ENCODE measurements at regions not wholly inside any gene's neighbourhood (a gene's known extent, or its start where the extent isn't known, plus 50 kb on each side); places are given as distances from the start of the nearest gene placed in this dataset.
A peak's percentile ranks its signal among the peaks of the same experiment; 100 is the strongest.
"Not testable (repeated sequence)": the region's sequence is repeated elsewhere in the genome, so short reads cannot be mapped to it uniquely, and the experiment has no call there.

DNA sequence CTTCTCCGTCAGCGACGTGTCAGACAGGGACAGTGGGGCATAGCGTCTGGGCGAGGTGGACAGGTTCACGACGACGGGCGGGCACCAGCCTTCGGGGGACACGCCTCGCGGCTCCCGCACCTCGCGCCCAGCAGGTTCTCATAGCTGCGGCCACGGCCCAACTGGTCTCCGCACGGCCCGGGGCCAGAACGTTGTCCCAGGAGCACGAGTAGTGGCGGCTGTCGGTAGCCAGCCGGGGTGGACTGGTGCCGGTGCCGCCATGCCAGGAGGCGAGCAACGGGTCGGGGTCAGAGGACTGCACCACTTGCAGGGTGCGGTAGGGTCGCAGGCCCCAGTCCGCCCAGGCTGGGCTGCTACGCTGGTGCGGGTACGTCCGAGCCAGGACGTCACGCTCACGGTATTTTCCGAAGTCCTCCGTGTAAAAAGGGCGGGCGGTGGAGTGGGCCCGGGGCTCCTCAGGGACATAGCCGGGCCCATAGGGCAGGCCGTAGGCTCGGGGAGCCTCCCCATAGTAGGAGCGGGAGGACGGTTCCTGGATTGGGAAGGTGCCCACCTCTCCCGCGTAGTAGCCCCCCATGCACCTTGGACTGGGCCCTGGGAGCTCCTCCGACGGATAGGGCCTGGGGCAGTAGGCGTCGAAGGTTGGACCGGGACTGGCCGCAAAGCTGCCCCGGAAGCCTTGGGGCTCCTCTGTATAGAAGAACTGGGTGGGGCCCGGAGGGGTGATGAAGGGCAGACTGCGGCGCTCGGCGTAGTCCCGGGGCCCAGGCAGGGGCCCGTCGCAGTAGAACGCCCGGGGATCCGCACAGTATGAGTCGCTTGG is 301.2 kb downstream of the CCDC74A start:
- not testable (repeated sequence) for DNase-seq

DNA sequence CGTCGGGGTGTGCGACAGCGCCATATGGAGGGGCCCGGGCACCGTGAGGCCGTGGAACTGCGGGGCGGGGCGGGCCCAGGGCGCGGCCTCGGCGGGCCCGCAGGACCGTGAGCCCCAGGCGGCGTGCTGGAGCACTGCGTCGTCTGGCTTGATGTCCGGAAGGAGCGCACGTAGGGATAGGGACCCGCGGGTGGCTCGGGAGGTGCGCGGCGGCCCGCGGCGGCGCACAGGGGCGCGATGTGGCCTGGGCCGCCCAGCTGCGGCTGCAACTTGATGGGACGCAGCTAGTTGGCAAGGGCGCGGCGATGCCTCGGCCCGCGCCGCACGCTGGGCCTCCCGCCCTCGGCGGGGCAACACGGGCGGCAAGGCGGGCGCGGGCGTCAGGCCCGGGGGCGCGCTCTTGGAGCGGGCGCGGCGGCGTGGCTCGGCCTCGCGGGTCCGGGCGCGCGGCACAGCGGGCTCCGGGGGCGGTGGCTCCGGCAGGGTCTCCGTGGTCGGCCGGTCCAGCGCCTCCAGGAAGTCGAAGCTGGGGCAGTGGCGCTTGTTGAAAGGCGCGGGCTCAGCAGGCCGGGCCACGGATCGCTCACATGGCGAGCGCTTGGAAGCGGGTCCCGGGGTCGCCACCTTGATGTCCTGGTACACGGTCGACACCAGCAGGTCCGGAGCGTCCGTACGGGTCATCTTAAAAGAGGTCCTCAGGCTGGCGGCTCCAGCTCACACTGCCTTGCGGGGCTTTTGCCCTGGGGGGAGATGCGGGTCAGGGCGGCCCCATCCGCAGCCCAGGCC is 302.0 kb downstream of the CCDC74A start:
- not testable (repeated sequence) for DNase-seq

DNA sequence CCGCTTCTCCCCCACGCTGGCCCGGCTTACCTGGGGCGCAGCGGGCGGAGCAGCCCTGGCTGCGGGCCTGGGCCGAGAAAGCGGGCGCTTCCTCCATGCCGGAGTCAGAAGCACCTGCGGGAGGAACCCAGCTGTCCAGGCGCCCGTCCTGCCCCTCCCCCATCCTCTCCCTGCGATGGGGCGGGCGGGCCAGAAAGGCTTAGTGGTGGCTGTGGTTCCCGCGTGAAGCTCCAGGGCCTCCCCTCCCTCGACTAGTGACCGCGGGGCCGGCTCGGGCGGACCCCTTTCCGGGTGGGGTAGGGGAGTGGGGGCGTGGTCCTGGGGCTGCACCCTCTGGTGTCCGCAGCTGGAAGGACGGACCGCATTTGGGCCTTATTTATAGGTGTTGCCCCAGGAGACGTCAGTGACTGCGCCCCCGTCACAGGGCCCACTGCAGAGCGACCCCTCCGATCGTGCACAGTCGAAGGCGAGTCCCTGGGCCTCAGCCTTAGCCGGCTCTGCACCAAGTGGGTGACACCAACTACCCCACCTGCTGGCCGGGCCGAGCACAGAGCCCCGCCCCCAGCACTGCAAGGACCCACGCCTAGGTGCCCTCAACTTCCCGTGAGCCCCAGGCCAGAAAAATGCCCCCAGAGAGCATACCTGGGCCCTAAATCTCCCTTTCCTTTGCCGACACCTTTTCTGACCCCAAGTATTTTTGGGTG is 302.7 kb downstream of the CCDC74A start:
- DNase-seq = not testable (repeated sequence)

DNA sequence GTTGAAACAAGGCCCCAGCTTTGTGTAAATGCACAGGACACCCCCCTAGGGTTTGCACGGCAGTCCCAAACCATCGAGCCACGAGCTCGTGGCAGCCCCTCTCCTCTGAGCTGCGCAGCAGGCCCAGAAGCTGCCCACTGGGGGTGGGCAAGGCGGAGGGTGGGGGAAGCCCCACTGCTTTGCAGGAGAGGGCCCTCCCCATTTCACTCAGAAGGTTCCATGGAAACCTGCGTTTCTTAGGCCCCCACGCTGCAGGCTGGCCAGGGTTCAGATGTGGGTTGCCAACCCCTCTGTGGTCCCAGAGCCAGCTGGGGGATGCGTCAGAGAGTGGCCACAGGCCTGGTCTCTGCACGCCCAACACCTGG is 303.2 kb downstream of the CCDC74A start:
- not testable (repeated sequence) for DNase-seq

DNA sequence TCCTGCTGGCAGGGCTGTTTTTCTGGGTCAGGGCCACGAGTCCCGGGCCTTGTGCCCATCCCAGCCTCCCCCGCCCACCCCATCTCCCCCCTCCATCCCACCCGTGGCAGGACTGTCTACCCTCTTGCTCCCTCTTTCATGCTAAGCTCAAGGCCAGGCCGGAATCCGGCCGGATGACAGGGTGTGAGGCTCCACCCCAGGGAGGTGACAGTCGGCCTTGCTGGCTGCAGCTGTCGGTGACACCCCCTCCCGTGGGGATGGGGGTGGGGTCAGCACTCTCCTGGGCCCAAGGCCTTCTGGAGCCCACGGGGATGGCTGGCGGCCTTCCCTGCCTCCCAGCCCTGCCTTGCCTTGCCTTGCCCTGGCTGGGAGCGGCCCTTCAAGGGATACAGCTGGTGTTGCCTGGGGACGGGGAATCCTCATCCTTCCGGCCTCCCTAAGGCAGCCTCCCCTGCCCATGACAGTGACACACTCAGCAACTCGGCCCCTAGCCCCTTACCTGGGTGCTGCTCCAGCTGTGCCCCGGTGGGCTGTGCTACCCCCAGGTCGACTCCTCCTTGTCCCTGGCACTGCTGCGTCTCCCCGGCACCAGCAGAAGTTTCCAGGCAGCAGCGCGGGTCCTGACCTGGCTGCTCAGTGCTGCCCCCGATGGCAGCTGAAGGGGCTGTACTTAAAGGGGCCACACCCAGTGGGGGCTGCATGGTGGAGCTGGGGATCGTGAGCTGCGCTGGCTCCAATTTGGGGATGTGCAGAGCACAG is 303.9 kb downstream of the CCDC74A start:
- not testable (repeated sequence) for DNase-seq

DNA sequence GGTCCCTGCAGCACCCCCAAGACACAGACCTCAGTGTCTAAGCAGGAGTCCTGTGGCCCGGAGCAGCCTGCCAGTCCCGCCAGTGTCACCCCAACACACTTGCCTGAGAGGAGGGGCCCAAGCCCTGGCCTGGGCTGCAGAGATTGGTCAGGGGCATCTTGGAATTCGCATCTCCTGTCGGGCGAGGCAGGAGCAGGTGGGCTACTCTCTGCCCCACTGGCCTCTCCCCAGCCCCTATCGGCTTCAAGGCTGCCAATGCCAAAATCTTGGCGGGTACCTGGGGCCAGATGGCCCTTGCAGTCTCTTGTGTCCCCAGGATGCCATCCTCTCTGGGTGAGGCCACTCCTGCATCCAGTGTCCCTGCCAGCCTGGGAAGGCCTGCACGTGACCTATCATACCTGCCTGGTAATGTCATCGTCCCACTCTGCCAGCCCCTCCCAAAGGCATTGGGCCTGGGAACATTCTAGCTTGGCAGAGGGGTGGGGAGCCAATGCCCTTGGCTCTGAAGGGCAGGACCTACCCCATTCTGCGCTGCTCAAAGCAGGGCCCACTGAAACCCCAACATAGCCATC is 304.6 kb downstream of the CCDC74A start:
- not testable (repeated sequence) for DNase-seq

DNA sequence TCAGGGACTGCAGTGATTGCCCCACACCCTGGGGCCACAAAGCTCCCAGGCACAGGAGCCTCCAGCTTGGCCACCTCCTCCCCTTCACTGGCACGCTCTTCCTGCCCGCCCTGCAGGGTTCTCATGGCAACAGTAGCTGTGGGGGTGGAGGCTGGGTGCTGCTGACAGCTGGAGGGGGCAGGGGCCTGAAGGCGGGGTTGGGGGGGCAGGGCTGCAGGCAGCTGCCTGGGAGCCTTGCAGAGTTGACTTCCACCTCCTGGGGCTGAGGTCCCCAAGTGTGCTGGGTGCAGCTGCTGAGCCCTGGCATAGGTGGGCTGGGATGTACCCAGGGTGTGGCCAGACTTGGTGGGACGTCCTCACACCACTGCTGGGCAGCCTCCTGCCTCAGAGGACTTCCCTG is 305.2 kb downstream of the CCDC74A start:
- DNase-seq = peak; percentile 28

DNA sequence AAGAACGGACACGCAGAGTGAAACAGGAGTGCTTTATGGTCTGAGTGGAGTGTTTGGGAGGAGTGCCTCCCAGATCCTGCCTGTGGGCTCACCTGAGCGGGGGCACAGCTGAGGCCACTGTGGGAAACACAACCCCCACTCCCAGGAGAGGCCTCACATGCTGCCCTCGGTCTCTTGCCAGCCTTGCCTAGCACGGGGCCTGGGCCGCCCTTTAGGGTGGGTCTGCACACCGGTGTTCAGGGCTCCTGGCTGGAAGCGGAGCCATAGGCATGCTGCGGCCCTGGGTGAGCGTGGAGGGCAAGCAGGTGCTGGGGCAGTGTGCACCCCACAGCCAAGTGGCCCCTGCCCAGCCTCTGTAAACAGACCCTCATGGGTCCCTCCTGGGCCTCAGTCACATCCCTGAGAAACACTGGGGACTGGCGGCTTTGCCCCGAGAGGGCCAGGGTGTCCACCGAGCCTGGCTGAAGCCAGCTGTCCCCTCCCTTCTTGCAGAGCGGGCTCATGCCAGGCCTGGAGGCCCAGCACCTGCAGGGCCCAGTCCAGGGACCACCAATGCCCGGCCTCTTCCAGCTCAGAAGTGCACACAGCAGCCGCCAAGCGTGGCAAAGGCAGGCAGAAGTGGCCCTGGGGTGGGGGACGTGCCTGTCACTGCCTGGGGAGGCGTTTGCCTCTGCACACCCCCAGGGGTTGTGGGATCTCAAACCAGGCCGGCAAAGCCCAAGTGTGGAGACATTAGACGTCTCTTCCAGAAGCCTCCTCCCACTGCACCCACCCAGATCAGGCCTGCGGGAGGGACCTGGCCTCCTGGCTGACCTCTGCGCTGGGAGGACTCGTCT is 305.9 kb downstream of the CCDC74A start:
- not testable (repeated sequence) for DNase-seq

DNA sequence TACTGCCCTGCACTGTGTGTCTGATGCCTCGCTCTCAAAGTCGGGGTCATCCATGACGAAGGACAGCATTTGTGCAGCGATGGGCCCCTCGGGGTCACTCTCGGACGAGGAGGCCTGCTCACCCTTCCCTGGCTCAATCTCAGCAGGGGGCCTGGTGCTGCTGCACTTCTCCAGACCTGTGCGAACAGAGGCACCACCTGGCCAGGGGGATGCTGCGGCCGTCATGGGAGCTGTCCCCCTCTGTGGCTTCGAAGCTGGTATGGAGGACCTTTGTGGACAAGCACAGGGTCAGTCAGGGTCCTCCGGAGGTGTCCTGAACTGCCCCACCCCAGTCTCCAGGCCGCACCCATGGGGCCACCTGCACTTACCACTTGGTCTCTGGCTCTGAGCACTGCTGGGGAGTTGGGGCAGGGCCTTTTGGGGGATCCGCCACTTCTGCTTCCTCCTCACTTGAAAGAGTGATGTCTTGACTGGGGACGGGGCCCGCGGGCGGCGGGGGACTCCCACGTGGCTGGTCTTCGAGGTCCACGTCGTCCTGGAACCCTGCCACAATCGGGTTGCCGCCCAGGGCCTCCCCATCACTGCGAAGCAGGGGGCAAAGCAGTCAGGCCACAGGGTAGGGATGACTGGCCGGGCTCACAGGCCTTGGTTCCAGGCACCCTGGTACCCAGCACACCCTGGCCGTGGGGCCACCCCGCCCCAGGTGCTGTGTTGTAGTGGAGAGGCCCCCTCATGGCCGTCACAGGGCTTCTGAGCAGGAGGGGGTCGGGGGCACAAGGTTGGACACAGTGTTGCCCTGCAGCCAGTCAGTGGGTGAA is 306.7 kb downstream of the CCDC74A start:
- not testable (repeated sequence) for DNase-seq

DNA sequence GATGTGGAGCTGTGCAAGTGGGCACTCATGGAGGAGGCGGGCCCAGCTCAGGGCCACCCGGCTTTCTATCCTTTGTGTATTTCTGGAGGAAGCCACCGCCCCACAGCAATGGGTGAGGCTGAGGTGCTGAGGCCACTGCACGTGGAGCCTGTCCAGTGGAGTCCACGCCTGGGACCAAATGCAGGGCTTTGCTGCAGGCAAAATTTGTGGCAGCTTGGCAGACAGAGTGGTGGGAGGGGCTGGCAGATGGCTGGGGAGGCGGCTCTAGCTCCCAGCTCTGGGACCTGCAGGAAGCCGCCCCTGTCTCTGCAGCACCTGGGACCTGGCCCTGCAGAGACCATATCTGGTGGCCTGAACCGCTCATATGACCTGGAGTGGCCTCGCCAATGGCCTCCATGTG is 307.3 kb downstream of the CCDC74A start:
- DNase-seq = not testable (repeated sequence)

DNA sequence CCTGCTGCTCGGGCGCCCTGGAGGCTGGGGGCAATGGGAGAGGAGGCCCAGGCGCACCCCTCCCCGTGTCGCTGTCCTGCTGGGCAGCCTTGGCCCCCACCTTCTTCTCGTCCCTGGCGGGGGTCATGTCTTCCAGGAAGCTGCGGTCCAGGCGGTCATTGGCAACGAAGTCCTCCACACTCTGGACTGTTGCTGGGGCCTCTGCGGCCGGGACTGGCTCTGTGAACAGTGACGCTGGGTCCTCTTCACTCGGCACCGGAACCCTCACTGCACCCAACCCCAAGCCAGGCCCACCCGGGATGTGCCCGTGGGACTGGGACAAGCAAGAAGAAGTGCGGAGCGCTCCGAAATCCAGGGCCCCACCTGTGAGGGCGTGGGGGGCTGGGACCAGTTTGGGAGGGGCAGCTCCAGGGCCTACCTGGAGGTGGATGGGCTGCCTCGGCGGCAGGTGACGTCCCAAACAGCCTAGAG is 308.0 kb downstream of the CCDC74A start:
- DNase-seq = no peak

DNA sequence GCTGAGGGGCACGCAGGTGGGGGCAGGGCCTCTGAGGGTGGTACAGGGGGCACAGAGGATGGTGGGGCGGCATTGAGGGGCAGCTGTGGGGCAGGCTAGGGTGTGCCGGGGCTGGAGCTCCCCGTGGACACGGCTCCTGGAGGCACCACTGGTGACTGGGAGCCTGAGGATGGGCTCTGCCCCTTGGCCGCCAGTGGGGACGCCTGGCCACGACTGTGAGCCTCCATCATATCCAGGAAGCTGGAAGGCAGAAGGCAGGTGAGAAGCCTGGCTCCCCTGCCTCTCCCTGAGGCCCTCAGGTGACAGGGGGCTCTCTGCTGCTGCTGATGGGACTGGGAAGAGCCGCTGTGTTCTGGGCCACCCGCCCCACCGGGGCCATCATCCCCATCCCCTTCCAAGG is 308.4 kb downstream of the CCDC74A start:
- not testable (repeated sequence) for DNase-seq

DNA sequence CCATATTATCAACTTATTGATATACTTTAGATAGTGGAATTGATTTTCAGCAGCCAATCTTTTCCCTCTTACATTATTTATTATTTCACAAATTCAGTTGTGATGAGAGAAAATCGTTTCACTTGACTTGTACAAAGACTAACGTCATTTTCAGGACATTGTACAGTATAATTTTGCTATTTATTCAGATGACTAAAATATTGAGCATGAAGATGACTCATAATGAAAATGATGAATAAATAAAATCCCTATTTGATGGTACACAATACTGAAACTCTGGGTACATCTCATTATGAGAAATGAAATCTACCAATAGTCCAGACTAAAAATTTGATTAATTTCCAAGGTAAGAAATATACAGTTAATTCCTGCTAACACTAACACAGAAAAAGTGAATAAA is 316.4 kb downstream of the CCDC74A start:
- not testable (repeated sequence) for DNase-seq

DNA sequence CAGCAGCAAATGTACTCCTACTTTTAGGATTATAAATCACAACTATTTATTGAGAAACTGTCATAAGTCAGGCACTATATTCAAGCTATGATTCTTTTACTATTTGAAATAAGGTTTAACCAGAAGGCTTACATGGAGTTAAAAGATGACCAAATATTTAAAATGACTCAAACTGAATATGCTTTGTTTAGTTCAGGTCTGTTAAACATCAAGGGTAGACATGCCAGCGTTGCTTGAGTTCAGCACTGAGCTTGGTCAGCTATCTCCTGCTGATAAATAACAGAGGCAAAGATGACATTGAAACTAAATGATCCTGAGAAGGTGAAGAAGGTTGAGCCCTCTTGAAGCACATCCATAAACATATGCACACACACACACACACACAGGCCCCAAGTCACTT is 305.6 kb downstream of the ANKRD30BL start:
- DNase-seq = not testable (repeated sequence)

DNA sequence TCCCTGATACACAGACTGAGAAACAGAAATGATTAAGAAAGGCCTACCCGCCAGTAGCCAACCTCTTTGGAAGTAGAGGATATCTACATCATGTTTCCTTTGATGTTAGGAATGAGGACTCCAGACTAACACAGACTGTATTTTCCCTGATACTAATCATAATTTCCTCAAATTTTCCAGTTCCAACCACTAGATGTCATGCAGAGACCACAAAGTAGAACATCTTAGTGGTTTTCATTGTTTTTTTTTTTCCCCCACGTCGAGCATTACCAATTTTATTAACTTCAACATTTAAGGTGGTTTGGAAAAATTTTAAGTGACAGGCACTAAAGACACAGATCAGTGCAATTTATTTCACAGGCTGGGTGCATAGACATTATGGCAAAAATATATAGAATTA is 303.6 kb downstream of the ANKRD30BL start:
- DNase-seq = not testable (repeated sequence)
